Gastrocnemius medialis (tissue), 4 donors: ENCODE measurements at regions not wholly inside any gene's neighbourhood (a gene's known extent, or its start where the extent isn't known, plus 50 kb on each side); places are given as distances from the start of the nearest gene placed in this dataset.

Experiments used
- CTCF ChIP-seq, 5 experiments: fragments of 450-650 bp in 3 of 5; fragments of 200-600 bp in 2 of 5; sonication (generic) in 2 of 5; IDR thresholded peaks in 4 of 5; conservative IDR thresholded peaks in 1 of 5; 1 replicate in 4 of 5; 2 replicates in 1 of 5; pipeline ENCODE4 v1.5.1; 2016 to 2019; ENCODE audit warnings: antibody characterized with exemption in 5 of 5, mild to moderate bottlenecking in 3 of 5, moderate library complexity in 3 of 5
- POLR2A ChIP-seq, 2 donors: fragments of 450-650 bp; IDR thresholded peaks; one replicate each; pipeline ENCODE4 v1.6.1; 2017; ENCODE audit warnings: antibody characterized with exemption in 2 of 2, mild to moderate bottlenecking in 2 of 2, moderate library complexity in 2 of 2

DNA sequence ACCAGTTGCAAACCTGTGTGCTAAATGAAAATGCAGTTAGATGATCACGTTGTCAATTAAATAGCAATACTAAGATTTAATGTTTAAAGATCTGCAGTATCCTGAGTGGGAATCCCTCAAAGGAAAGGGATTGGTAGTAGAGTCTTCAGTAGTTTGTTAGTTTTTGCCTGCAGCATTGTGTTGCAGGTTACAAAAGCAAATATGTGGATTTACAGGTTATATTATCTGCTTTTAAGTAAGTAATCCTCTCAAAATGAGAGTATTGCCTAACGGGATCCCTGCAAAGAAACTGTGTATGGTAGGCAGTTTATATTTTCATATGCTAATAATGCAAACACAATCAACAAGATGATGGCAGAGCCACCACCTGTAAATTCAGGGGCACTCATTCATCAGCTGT, 72.2 kb upstream of the OSBPL8 start:
- TF ChIP-seq CTCF (IDR thresholded peaks at IDR 0.05 in 4 of 5, conservative IDR thresholded peaks at IDR 0.05 in 1 of 5) (no peak), POLR2A (IDR thresholded peaks at IDR 0.05) (no peak)
